Endothelial cell of hepatic sinusoid (primary cell): ENCODE measurements at regions not wholly inside any gene's neighbourhood (a gene's known extent, or its start where the extent isn't known, plus 50 kb on each side); places are given as distances from the start of the nearest gene placed in this dataset.
"Not testable (repeated sequence)": the region's sequence is repeated elsewhere in the genome, so short reads cannot be mapped to it uniquely, and the experiment has no call there.

ENCODE experiments used
- in situ Hi-C: cut with HindIII; loops from 2 replicates; pipeline ENCODE4 v1.10.0; 2017; ENCODE audit warnings: low sequenced_read_pairs

GRCh38 chr11:34795641-34796040 is 120.5 kb downstream of the APIP start:
- in situ Hi-C loops: no loop called here

- in situ Hi-C loops: no loop called here
Measured at GRCh38 chr11:34794696-34795095, 121.5 kb downstream of the APIP start.

GRCh38 chr11:34793666-34794065 is 122.5 kb downstream of the APIP start:
- in situ Hi-C loops: no loop called here

GRCh38 chr11:34792814-34793258 is 123.3 kb downstream of the APIP start:
- in situ Hi-C loops: no loop called here

GRCh38 chr11:34791780-34792542 is 124.2 kb downstream of the APIP start:
- in situ Hi-C loops: no loop called here

GRCh38 chr11:34790620-34791019 is 125.6 kb downstream of the APIP start:
- in situ Hi-C loops: no loop called here

GRCh38 chr11:34789196-34789834 is 126.9 kb downstream of the APIP start:
- in situ Hi-C loops: no loop called here

- in situ Hi-C loops: no loop called here
Measured at GRCh38 chr11:34788642-34789041, 127.5 kb downstream of the APIP start.

- in situ Hi-C loops: no loop called here
Measured at GRCh38 chr11:34787895-34788294, 128.3 kb downstream of the APIP start.

- in situ Hi-C loops: no loop called here
Measured at GRCh38 chr11:34787348-34787747, 128.8 kb downstream of the APIP start.

- in situ Hi-C loops: no loop called here
Measured at GRCh38 chr11:34784318-34784841, 131.8 kb downstream of the APIP start.

- in situ Hi-C loops: no loop called here
Measured at GRCh38 chr11:34783816-34784317, 132.3 kb downstream of the APIP start.

- in situ Hi-C loops: not testable (repeated sequence)
Measured at GRCh38 chr11:34781826-34782225, 134.4 kb downstream of the APIP start.

GRCh38 chr11:34775417-34775888 is 140.7 kb downstream of the APIP start:
- in situ Hi-C loops: loop anchor here (5.0 kb wide), 1 partner anchor 63 kb away; no protein-coding TSS in a partner anchor

GRCh38 chr11:34774604-34775003 is 141.6 kb downstream of the APIP start:
- in situ Hi-C loops: loop anchor here (5.0 kb wide), 1 partner anchor 62 kb away; no protein-coding TSS in a partner anchor

GRCh38 chr11:34773826-34774225 is 142.4 kb downstream of the APIP start:
- in situ Hi-C loops: no loop called here

- in situ Hi-C loops: no loop called here
Measured at GRCh38 chr11:34773211-34773610, 143.0 kb downstream of the APIP start.

GRCh38 chr11:34770111-34770510 is 146.1 kb downstream of the APIP start:
- in situ Hi-C loops: no loop called here

- in situ Hi-C loops: no loop called here
Measured at GRCh38 chr11:34769224-34769623, 147.0 kb downstream of the APIP start.

GRCh38 chr11:34762625-34763024 is 141.7 kb downstream of the EHF start:
- in situ Hi-C loops: not testable (repeated sequence)

- in situ Hi-C loops: no loop called here
Measured at GRCh38 chr11:34758262-34758661, 137.4 kb downstream of the EHF start.

GRCh38 chr11:34757026-34757451 is 136.1 kb downstream of the EHF start:
- in situ Hi-C loops: no loop called here
